ENCODE measurements at regions not wholly inside any gene's neighbourhood (a gene's known extent, or its start where the extent isn't known, plus 50 kb on each side); places are given as distances from the start of the nearest gene placed in this dataset.

DNA sequence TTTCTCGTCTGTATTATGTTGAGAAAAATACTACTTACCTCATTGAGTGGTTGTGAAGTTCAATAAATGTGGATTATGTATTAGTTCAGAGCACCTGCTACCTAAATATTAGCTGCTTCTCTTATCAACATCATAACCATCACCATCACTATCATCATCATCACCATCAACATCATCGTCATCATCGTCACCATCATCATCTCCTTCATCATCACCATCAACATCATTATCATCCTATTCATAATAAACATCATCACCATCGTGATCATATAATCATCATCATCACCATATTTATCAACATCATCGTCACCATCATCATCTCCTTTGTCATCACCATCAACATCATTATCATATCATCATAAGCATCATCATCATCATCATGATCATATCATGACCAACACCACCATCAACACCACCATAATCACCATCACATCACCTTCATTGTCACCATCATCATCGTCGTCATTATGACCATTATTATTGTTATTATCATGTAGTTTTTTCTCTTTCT is 181.0 kb upstream of the ADCY2 start:
- Histone ChIP-seq H3K36me3 (ENCODE audit: low read length) (no peaks in the 10 kb centered on the region), H3K9me3 (ENCODE audit: insufficient read depth, low read length) (no peaks in the 10 kb centered on the region), H2AFZ (ENCODE audit: low read depth, low read length, severe bottlenecking) (no peak overlapping the region), H3K9ac (ENCODE audit: low read length) (no peak overlapping the region), H3K79me2 (ENCODE audit: insufficient read depth, low read length) (no peaks in the 10 kb centered on the region), H4K20me1 (ENCODE audit: low read depth, low read length) (no peaks in the 10 kb centered on the region), H3K4me2 (ENCODE audit: low read depth, low read length, poor library complexity, severe bottlenecking) (no peak overlapping the region), H3K4me3 (ENCODE audit: insufficient read depth, low read length, poor library complexity, severe bottlenecking) (no peak overlapping the region), H3K9me2 (replicated peaks; ENCODE audit: insufficient read depth, low read length) (no peaks in the 10 kb centered on the region), H3K27ac (ENCODE audit: low read depth, low read length) (no peak overlapping the region), H3F3A (ENCODE audit: insufficient read depth) (no peaks in the 10 kb centered on the region), H3K27me3 (ENCODE audit: low read length) (no peaks in the 10 kb centered on the region)
- TF ChIP-seq EZH2phosphoT487 (conservative IDR thresholded peaks at IDR 0.05; ENCODE audit: low read length) = no peak
- TF ChIP-seq, protein P1, sequence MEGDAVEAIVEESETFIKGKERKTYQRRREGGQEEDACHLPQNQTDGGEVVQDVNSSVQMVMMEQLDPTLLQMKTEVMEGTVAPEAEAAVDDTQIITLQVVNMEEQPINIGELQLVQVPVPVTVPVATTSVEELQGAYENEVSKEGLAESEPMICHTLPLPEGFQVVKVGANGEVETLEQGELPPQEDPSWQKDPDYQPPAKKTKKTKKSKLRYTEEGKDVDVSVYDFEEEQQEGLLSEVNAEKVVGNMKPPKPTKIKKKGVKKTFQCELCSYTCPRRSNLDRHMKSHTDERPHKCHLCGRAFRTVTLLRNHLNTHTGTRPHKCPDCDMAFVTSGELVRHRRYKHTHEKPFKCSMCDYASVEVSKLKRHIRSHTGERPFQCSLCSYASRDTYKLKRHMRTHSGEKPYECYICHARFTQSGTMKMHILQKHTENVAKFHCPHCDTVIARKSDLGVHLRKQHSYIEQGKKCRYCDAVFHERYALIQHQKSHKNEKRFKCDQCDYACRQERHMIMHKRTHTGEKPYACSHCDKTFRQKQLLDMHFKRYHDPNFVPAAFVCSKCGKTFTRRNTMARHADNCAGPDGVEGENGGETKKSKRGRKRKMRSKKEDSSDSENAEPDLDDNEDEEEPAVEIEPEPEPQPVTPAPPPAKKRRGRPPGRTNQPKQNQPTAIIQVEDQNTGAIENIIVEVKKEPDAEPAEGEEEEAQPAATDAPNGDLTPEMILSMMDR (IDR thresholded peaks at IDR 0.05; ENCODE audit: insufficient read depth, low read length, poor library complexity, severe bottlenecking) = no peak

DNA sequence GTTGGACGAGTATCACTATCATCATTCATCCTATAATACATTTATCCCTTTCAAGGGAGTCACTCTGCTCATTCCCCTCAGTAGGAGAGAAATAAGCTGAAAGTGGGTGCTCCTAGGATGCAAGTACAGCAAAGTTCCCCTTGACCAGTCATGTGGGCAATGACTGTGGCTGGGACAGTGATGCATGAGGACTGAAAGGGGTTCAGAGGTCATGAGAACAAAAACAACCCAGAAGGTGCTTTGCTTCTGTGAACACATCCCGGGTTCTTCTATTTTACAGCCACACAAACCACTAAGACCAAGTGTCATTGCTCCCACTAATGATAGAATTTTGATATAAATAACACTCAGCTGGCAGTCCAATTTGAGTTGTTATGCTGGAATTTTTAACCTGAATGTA is 177.8 kb upstream of the ADCY2 start:
- TF ChIP-seq, protein P1 (IDR thresholded peaks at IDR 0.05; ENCODE audit: insufficient read depth, low read length, poor library complexity, severe bottlenecking) = no peak
- TF ChIP-seq EZH2phosphoT487 (conservative IDR thresholded peaks at IDR 0.05; ENCODE audit: low read length) = no peak
- no peaks in the 10 kb centered on the region for H3K9me3 ChIP-seq (ENCODE audit: insufficient read depth, low read length)
- no peaks in the 10 kb centered on the region for H3K9me2 ChIP-seq (replicated peaks; ENCODE audit: insufficient read depth, low read length)
- no peaks in the 10 kb centered on the region for H3K36me3 ChIP-seq (ENCODE audit: low read length)
- H4K20me1 ChIP-seq (ENCODE audit: low read depth, low read length) = no peaks in the 10 kb centered on the region
- H3K27me3 ChIP-seq (ENCODE audit: low read length) = no peaks in the 10 kb centered on the region
- no peaks in the 10 kb centered on the region for H3F3A ChIP-seq (ENCODE audit: insufficient read depth)
- H3K4me3 ChIP-seq (ENCODE audit: insufficient read depth, low read length, poor library complexity, severe bottlenecking) = no peak overlapping the region
- no peaks in the 10 kb centered on the region for H3K79me2 ChIP-seq (ENCODE audit: insufficient read depth, low read length)
- H3K27ac ChIP-seq (ENCODE audit: low read depth, low read length) = no peak overlapping the region
- H3K9ac ChIP-seq (ENCODE audit: low read length) = no peak overlapping the region
- H2AFZ ChIP-seq (ENCODE audit: low read depth, low read length, severe bottlenecking) = no peak overlapping the region
- no peak overlapping the region for H3K4me2 ChIP-seq (ENCODE audit: low read depth, low read length, poor library complexity, severe bottlenecking)

DNA sequence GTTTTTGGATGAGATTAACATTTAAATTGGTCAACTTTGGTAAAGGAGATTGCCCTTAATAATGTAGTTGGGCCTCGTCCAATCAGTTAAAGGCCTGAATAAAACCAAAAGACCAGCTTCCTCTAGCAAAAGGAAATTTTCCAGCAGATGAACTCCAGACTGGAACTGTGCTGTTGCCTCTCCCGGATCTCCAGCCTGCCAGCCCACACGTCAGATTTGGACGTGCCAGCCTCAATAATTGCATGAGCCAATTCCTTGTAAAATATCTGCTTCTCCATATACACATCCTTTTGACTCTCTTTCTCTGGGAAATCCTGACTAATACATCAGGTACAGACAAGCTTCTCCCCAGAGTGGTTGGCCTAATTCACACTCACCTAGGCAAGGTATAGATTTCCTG is 175.8 kb upstream of the ADCY2 start:
- Histone ChIP-seq H3K9me3 (ENCODE audit: insufficient read depth, low read length) (no peaks in the 10 kb centered on the region), H4K20me1 (ENCODE audit: low read depth, low read length) (no peaks in the 10 kb centered on the region), H3K4me2 (ENCODE audit: low read depth, low read length, poor library complexity, severe bottlenecking) (no peak overlapping the region), H2AFZ (ENCODE audit: low read depth, low read length, severe bottlenecking) (no peak overlapping the region), H3K36me3 (ENCODE audit: low read length) (no peaks in the 10 kb centered on the region), H3K9me2 (replicated peaks; ENCODE audit: insufficient read depth, low read length) (no peaks in the 10 kb centered on the region), H3K79me2 (ENCODE audit: insufficient read depth, low read length) (no peaks in the 10 kb centered on the region), H3K27me3 (ENCODE audit: low read length) (no peaks in the 10 kb centered on the region), H3F3A (ENCODE audit: insufficient read depth) (no peaks in the 10 kb centered on the region), H3K9ac (ENCODE audit: low read length) (no peak overlapping the region), H3K27ac (ENCODE audit: low read depth, low read length) (no peak overlapping the region), H3K4me3 (ENCODE audit: insufficient read depth, low read length, poor library complexity, severe bottlenecking) (no peak overlapping the region)
- TF ChIP-seq, protein P1 (IDR thresholded peaks at IDR 0.05; ENCODE audit: insufficient read depth, low read length, poor library complexity, severe bottlenecking) = no peak
- TF ChIP-seq EZH2phosphoT487 (conservative IDR thresholded peaks at IDR 0.05; ENCODE audit: low read length) = no peak

Data from SU-DHL-6 (cell line).